Left kidney (tissue), 1 donor: ENCODE measurements at regions not wholly inside any gene's neighbourhood (a gene's known extent, or its start where the extent isn't known, plus 50 kb on each side); places are given as distances from the start of the nearest gene placed in this dataset.
A peak's percentile ranks its signal among the peaks of the same experiment; 100 is the strongest.

Source experiments
- DNase-seq: peaks from one replicate; pipeline ENCODE4 v3.0.0-alpha.2; 2013

DNA sequence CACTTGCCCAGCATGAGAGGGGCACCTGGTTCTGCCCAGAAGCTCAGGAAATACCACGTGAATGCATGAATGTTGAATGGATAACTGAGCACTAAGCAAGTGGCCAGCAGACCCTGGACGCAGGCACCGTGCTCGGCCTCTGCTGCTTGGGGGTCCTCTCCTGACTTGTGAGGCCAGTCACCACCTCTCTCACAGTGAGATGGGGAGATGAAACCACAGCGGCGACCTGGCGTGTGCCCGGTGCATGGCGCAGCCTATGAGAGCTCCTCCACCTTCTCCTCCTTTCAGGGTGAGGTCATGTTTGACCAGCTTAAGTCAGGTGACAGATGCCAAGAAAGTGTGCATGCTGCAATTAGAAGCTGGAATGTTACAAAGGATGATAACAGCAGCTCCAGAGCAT lies 75.5 kb downstream of the HMX1 start:
- DNase-seq = no peak

DNA sequence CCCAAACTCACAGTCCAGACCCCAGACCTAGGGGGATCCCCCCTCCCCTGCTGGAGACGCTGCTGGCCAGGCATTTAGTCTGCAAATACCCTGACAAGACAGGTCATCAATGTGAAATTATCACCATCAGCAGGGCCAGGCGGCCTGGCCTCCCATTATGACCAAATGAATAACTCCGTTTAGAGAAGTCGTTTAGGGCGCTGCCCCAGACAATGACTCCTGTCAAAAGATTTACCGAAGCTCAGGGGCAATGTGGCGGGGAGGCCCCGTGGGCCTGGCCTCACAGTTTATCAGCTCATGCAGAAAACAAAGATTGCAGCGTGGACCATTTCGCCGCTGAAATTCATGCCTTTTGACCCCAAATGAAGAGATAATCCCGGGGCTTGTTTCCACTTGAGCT lies 76.5 kb downstream of the HMX1 start:
- DNase-seq = no peak

- no peak for DNase-seq
Measured at GRCh38 chr4:8794491-8794890, 77.1 kb downstream of the HMX1 start.

DNA sequence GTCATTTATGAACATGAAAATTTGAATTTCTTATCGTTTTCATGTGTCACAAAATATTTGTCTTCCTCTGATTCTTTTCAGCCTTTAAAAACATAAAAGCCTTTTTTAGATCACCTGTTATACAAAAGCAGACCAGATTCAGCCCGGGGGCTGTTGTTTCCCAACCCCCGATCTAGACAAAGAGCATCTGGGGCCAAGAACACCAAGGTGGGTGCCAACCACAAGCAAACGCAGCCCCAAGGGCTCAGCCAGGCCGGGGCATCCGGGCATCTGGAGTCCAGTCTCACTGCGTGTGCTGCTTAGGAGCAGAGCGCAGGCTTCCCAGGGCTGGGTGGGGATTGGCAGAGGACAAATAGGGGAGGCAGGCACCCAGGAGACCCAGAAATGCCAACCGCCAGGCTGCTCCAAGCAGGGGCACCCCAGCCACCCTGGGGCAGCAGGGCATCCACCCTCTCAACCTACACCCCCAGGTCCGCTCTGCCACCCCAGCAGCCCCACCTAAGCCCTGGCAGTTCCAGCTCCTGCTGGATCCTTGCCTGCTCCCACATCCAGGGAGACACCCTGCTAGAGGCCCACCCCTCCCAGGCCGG lies 78.0 kb downstream of the HMX1 start:
- DNase-seq = no peak

- DNase-seq = no peak
Measured at GRCh38 chr4:8792491-8792890, 79.1 kb downstream of the HMX1 start.

- DNase-seq = no peak
Measured at GRCh38 chr4:8791609-8792008, 80.0 kb downstream of the HMX1 start.

DNA sequence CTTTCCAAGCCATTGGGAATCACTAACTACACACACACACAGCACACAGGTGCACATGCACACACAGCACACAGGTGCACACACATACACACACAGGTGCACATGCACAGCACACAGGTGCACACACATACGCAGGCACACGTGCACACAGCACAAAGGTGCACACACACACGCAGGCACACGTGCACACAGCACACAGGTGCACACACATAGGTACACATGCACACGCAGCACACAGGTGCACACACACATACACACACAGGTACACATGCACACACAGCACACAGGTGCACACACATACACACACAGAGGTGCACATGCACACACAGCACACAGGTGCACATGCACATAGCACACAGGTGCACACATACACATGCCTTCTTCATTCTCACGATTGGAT lies 80.9 kb downstream of the HMX1 start:
- no peak for DNase-seq

DNA sequence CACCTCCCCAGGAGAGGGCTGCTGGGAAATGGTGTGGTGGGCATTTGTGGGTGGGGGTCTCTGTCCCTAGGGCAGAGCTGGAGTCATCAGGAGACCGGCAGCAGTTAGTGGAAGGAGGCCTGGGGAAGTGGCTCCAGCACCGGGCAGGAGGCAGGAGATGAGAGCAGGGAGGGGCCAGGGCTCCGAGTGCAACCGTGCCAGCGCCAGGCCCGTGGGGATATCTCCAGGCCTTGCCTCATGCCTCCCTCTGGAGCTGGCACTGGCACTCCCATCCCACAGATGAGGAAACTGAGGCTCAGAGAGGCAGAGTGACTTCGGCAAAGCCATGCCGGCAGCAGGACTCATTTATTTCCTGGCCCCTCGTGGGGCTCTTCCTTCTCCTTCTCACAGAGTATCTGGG lies 83.5 kb downstream of the HMX1 start:
- DNase-seq = no peak

DNA sequence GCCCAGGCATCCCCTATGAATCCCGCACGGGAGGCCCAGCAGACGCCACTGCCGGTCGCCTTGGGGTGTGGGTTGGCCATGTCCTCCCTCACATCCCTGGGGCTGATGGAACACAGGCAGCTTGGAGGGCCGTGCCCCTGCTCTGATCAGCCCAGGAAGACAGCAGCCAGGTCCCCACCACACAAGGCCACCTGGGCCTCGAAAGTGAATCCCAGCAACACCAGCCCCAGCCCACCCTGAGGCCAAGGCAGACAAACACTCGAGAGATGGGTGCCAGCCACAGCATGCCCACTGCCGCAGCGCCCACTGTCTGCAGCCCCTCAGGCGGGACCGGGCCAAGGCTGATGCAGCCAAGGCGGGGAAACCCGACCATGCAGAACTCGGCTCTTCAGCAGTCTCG lies 85.5 kb downstream of the HMX1 start:
- no peak for DNase-seq

DNA sequence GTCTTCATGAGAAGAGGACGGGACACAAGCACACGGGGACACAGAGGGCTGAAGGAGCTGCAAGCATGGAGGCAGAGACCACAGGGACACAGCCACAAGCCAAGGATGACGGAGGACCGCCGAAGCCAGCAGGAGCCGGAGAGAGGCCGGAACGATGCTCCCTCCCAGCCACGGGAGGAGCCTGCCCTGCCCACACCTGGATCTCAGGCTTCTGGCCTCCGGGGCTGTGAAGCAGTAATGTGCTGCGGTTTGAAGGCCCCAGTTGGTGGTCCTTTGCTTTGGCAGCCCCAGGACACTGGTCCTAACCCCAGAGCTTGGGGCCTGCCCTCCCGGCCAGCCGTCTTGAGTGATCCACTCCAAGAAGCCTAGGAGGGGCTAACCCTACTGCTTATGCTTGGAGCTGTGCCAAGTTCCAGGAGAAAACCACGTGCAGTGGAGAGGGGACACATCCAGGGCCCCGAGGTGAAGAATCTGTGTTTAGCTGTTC lies 85.9 kb downstream of the HMX1 start:
- DNase-seq = no peak

DNA sequence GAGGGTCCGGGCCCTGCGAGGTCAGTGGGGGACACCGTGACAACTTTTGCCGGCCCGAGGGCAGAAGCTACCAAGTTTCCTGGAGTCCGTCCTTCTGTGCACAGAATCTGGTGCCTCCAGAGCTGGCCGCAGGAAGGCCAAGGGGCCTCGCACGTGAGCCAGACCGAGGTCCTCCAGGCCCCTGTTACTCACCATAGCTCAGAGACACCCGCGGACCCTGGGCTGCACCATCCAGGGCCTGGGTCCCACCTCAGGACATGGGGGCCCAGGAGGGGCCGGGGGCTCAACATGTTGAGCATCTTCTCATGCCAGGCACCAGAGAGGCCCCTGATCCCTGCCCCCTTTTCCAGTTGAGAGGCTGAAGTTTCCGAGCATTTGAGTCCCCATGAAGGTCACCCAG lies 87.9 kb downstream of the HMX1 start:
- no peak for DNase-seq

GRCh38 chr4:8782135-8782534 lies 89.5 kb downstream of the HMX1 start:
- no peak for DNase-seq

- no peak for DNase-seq
Measured at GRCh38 chr4:8781641-8782040, 90.0 kb downstream of the HMX1 start.

DNA sequence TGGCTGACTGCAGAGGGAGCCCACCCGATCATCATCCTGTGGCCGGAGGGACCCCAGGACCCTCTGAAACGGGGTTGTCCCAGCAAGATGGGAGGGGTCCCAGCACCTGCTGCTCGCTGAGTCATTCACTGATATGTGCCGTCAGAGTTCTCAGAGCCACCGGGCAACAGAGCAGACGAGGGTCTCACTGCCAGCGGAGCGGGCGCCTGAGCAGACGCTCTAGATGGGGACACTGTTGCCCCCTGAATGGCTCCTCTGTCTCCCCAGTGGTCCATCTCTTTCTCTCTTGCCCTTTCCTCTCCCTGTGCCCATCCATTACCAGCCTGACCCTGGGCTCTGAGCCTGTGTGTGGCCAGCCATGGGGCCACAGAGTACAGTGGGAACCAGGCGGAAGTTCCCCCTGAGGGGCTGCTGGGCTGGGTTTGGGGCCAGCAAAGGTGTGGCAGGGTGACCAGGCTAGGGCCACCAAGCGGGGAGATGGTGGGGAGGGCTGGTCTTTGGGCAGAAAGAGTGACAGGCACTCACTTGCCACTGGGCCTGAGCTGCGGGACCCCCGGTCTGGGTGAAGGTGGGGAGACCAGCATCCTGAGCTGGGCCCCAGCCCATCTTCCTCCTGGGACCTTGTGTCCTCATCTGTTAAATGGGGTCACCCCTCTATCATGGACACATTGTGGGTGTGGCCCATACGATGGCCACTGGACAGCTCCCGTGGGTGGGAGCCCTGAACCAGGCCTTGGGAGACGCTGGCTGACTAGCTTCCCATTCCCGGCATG lies 90.9 kb downstream of the HMX1 start:
- no peak for DNase-seq

GRCh38 chr4:8780086-8780485 lies 91.6 kb downstream of the HMX1 start:
- DNase-seq = no peak

DNA sequence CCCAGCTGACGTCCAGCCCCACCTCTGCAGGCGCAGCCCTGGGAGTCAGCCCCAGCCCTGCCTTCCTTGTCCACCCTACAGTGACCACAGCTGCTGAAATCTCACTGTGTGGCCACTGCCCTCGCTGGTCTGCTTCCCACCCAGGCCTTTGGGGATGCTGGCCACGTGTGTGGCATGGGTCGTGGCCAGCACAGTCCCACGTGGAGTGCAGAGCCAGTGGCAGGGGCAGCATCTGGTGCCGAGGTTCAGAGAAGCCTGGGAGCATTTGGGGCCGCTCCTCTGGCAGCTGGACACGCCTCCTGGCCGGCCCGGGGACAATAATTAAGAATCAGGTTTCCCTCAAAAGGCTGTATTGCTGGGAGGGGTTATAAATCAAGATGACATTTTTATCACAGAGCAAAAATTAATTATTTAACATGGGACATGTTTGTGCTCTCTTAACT lies 92.1 kb downstream of the HMX1 start:
- DNase-seq = peak; percentile 58

DNA sequence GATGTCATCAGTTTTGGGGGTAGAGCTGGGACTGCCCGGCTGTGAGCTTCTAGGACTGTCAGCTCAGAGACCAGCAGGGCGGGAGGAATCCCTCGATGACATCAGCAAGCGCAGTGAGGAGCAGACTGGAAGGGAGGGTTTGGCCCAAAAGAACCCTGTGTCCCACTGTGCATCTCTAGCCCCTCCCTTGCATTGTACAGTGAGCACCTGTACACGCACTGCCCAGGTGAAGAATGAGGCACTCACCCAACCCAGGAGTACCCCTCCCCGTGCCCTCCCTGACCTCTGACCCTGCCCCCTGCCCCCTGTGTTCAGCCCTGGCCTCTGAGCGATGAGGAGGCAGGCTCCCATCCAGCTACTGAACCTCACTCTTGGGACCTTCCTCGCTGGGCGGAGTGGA lies 92.9 kb downstream of the HMX1 start:
- DNase-seq = no peak

- DNase-seq = no peak
Measured at GRCh38 chr4:8778291-8778690, 93.3 kb downstream of the HMX1 start.

DNA sequence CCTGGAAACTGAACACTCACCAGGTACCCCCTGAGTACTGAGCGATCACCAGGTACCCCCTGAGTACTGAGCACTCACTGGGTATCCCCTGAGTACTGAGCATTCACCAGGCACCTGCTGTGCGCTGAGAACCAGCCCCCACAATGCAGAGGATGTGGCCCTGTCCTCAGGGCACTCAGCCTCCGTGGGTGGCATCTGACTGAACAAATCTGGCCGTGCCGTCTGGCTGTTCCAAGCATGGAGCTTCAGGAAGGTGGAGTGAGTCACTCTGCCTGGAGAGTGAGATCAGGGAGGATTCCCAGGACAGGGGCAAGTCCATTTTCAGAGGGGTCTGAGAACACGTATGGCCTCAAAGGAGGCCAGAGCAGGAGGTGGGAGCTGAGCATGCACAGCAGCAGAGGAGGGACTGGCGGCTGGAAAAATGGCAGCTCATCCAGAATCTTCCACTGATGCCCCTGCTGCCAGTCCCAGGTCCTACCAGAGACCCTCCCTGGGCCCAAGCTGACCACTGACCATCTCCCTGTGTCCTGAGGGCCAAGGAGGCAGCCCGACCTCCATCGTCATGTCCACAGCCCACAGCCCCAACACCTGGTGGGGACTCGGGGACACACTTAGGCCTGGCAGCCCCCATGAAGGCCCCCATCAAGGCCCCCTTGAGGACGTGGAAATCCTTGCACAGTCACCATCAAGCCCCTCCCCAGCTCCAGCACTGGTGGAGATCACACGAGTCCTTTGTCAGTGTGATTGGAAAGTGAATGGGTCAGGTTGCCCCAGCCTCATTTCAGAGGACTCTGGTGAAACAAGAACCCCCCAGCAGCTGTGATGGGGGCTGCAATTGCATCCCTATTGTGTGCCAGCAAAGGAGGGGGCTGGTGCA lies 94.1 kb downstream of the HMX1 start:
- DNase-seq = no peak

DNA sequence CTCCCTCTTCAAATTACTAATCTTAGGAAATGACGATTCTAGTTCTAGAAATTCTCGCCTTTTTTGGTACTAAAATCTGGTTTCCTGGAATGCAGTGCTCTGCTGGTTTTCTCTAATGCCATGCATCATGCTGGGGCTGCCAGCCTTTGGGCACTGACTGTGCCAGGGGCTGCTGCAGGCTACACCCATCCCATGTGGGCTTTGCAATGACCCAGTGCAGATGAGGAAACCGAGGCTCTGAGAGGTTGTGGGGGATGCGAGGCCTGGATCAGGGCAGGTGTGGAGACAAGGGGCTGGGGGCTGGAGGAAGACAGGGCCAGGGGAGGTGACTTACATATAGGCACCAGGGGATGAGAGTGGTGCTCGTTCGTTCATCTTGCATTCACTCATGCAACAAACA lies 95.3 kb downstream of the HMX1 start:
- no peak for DNase-seq

DNA sequence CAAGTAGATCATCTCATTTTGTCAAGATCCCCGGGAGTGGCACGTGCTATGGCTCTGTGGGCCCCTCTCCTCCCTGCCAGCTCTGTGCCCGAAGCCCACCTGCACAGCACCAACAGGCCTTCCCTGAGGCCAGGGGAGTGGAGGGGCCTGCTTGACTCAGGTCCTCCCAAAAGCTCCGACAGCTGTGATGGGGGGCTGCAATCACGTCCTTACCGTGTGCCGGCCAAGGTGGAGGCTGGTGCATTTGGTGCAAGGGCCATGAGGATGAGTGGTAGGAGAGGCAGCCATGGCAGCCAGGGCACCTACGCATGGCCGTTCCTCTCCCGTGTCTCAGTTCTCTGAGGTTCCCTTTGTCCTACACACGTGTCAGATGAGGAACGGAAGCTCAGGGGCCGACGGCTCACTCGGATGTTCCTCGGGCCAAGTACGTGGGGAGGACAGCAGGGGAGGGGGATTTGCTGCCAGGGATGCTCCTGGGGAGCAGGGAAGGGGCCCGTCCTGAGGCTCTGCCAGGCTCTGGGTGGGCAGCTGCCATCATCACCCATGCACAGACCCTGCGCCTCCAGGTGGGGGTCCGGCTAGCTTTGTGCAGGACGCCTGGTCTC lies 95.8 kb downstream of the HMX1 start:
- no peak for DNase-seq

DNA sequence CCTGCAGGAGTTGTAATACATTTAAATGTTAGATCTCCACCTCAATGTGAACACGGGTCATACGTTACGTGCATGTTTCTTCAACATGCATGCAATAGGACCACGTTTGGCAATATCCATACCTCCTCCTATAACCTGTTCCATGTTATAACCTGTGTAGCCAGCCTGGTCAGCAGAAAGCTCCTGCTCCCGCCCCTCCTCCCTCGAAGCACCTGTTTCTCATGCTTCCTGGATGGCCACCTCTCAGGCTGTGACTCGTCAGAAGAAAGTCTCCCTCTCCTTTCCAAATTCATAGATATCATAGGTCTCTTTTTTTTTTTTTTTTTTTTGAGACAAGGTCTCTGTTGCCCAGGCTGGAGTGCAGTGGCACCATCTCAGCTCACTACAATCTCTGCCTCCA lies 96.5 kb downstream of the HMX1 start:
- no peak for DNase-seq

DNA sequence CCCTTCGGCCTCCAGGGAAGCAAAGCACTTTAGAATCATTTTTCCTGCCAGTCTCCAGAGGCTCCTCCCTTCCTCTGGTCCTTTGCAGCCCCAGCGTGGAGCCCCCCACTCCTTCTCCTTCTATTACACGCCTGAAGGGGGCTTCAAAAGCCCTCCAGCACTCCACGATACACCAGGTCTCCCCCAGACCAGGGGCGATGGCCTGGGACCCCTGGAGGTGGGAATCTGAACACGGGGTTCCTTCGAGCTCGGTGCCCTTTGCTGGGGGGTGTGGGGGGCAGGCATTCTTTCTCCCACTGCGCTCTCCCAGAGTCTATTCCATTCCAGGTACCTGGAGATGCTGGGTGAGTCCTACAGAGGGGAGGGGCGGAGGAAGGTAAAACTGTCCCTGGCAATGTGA lies 97.6 kb downstream of the HMX1 start:
- no peak for DNase-seq
